Astrocyte (in vitro differentiated cells and primary cell): ENCODE measurements at regions not wholly inside any gene's neighbourhood (a gene's known extent, or its start where the extent isn't known, plus 50 kb on each side); places are given as distances from the start of the nearest gene placed in this dataset.
A peak's percentile ranks its signal among the peaks of the same experiment; 100 is the strongest.

Experiments used
- DNase-seq: peaks from one replicate; pipeline ENCODE4 v3.0.0-alpha.2; 2010; ENCODE audit warnings: low read depth
- FAIRE-seq: peaks from 2 replicates; lab custom pipeline; 2011; peaks lifted over from hg19 to GRCh38; lab: Jason Lieb, UNC
- H2AFZ ChIP-seq: 2 replicates; pipeline ENCODE4 v1.6.0; 2012; ENCODE audit warnings: low read depth, low read length, inconsistent platforms
- H3K27ac ChIP-seq: 2 replicates; pipeline ENCODE4 v1.5.1; 2011; ENCODE audit warnings: low read depth, low read length, inconsistent platforms
- H3K27me3 ChIP-seq: 2 replicates; pipeline ENCODE4 v1.6.0; 2011; ENCODE audit warnings: low read length, inconsistent platforms; ENCODE audit not compliant: insufficient read depth
- H3K36me3 ChIP-seq: 2 replicates; pipeline ENCODE4 v1.5.1; 2011; ENCODE audit warnings: low read length, inconsistent platforms; ENCODE audit not compliant: insufficient read depth
- H3K4me1 ChIP-seq: 2 replicates; pipeline ENCODE4 v1.5.1; 2011; ENCODE audit warnings: low read length, inconsistent platforms; ENCODE audit not compliant: insufficient read depth
- H3K4me2 ChIP-seq: 2 replicates; pipeline ENCODE4 v1.6.0; 2012; ENCODE audit warnings: low read length, inconsistent platforms
- H3K4me3 ChIP-seq: 2 replicates; pipeline ENCODE4 v1.5.1; 2011; ENCODE audit warnings: low read depth, mild to moderate bottlenecking, low read length, inconsistent platforms; ENCODE audit not compliant: insufficient read depth
- H3K79me2 ChIP-seq: 2 replicates; pipeline ENCODE4 v1.6.0; 2012; ENCODE audit warnings: mild to moderate bottlenecking, low read length, inconsistent platforms; ENCODE audit not compliant: insufficient read depth
- H3K9ac ChIP-seq: 2 replicates; pipeline ENCODE4 v1.6.0; 2012; ENCODE audit warnings: mild to moderate bottlenecking, low read length, inconsistent platforms
- H3K9me3 ChIP-seq: 2 replicates; pipeline ENCODE4 v1.5.1; 2012; ENCODE audit warnings: low read depth, mild to moderate bottlenecking, low read length, inconsistent platforms; ENCODE audit not compliant: insufficient read depth
- H4K20me1 ChIP-seq: 2 replicates; pipeline ENCODE4 v1.6.0; 2012; ENCODE audit warnings: low read length, inconsistent platforms; ENCODE audit not compliant: insufficient read depth
- H3K27ac Mint-ChIP-seq: one replicate; pipeline ENCODE4 v1.8.0; 2021; ENCODE audit warnings: mild to moderate bottlenecking, mixed read lengths; ENCODE audit not compliant: unreplicated experiment
- H3K27me3 Mint-ChIP-seq: one replicate; pipeline ENCODE4 v1.8.0; 2021; ENCODE audit warnings: low read depth, mixed read lengths; ENCODE audit not compliant: unreplicated experiment
- H3K36me3 Mint-ChIP-seq: one replicate; pipeline ENCODE4 v1.8.0; 2021; ENCODE audit warnings: low read depth, mixed read lengths; ENCODE audit not compliant: unreplicated experiment
- H3K4me1 Mint-ChIP-seq: one replicate; pipeline ENCODE4 v1.8.0; 2021; ENCODE audit warnings: low read depth, mixed read lengths; ENCODE audit not compliant: unreplicated experiment
- H3K4me3 Mint-ChIP-seq: one replicate; pipeline ENCODE4 v1.8.0; 2021; ENCODE audit warnings: mild to moderate bottlenecking, moderate library complexity, mixed read lengths; ENCODE audit not compliant: unreplicated experiment
- H3K9me3 Mint-ChIP-seq: one replicate; pipeline ENCODE4 v1.8.0; 2021; ENCODE audit warnings: mild to moderate bottlenecking, mixed read lengths; ENCODE audit not compliant: unreplicated experiment
- EZH2 ChIP-seq: IDR thresholded peaks from 2 replicates; pipeline ENCODE4 v1.6.1; 2012; ENCODE audit warnings: mild to moderate bottlenecking, low read length, inconsistent platforms; ENCODE audit not compliant: insufficient read depth
- TF ChIP-seq, protein P1 (sequence below): IDR thresholded peaks from 2 replicates; pipeline ENCODE4 v1.5.1; 2011; ENCODE audit warnings: low read depth, mild to moderate bottlenecking, inconsistent platforms, low read length, moderate library complexity; ENCODE audit not compliant: insufficient read depth

- Histone ChIP-seq H3K9me3 (no peaks in the 10 kb centered on the region), H3K27ac (peak overlapping the region; percentile 79), H3K4me2 (peak overlapping the region; percentile 80), H3K9ac (peak overlapping the region; percentile 72), H3K27me3 (no peaks in the 10 kb centered on the region), H3K4me3 (peak overlapping the region; percentile 37), H4K20me1 (no peaks in the 10 kb centered on the region), H3K4me1 (peaks cover 13% of the 10 kb centered on the region), H2AFZ (peak overlapping the region; percentile 50), H3K79me2 (no peaks in the 10 kb centered on the region), H3K36me3 (no peaks in the 10 kb centered on the region)
- peaks cover 2% of the 10 kb centered on the region for H3K9me3 Mint-ChIP-seq
- DNase-seq (peak; percentile 88), FAIRE-seq (peak; percentile 96)
- no peaks in the 10 kb centered on the region for H3K27me3 Mint-ChIP-seq
- H3K4me1 Mint-ChIP-seq: peaks cover 33% of the 10 kb centered on the region
- TF ChIP-seq, protein P1, sequence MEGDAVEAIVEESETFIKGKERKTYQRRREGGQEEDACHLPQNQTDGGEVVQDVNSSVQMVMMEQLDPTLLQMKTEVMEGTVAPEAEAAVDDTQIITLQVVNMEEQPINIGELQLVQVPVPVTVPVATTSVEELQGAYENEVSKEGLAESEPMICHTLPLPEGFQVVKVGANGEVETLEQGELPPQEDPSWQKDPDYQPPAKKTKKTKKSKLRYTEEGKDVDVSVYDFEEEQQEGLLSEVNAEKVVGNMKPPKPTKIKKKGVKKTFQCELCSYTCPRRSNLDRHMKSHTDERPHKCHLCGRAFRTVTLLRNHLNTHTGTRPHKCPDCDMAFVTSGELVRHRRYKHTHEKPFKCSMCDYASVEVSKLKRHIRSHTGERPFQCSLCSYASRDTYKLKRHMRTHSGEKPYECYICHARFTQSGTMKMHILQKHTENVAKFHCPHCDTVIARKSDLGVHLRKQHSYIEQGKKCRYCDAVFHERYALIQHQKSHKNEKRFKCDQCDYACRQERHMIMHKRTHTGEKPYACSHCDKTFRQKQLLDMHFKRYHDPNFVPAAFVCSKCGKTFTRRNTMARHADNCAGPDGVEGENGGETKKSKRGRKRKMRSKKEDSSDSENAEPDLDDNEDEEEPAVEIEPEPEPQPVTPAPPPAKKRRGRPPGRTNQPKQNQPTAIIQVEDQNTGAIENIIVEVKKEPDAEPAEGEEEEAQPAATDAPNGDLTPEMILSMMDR: no peak
- TF ChIP-seq EZH2: no peak
- peak overlapping the region; percentile 46 for H3K4me3 Mint-ChIP-seq
- H3K36me3 Mint-ChIP-seq: no peaks in the 10 kb centered on the region
- peak overlapping the region; percentile 95 for H3K27ac Mint-ChIP-seq
Observed at GRCh38 chr10:120387326-120387725, 69.7 kb upstream of the PLPP4 start.

DNA sequence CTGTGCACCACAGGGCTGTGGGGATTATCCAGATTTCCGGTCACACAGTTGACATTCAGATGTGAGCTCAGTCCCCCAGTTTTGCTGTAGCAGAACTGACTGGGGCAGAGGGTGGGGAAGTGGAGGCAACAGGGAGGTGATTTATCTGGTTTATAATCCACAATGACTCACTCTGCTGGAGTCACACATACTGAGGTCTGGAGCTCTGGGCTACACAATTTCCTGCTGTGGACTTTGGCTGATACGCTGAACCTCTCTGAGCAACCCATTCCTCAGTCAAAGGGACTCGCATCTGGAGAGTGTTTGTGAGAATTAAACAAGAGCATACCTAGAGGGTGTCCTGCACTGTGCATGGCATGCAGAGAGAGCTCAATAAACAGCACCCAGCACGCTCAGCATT, 64.8 kb upstream of the PLPP4 start:
- H3K36me3 ChIP-seq: no peaks in the 10 kb centered on the region
- H3K9me3 ChIP-seq: no peaks in the 10 kb centered on the region
- no peaks in the 10 kb centered on the region for H4K20me1 ChIP-seq
- Mint-ChIP-seq H3K4me1 (peaks cover 23% of the 10 kb centered on the region), H3K27me3 (no peaks in the 10 kb centered on the region), H3K4me3 (no peak overlapping the region), H3K36me3 (no peaks in the 10 kb centered on the region), H3K27ac (no peak overlapping the region), H3K9me3 (peaks cover 4% of the 10 kb centered on the region)
- peaks cover 4% of the 10 kb centered on the region for H3K4me1 ChIP-seq
- H3K9ac ChIP-seq: no peak overlapping the region
- FAIRE-seq (no peak), DNase-seq (peak; percentile 73)
- TF ChIP-seq EZH2: no peak
- TF ChIP-seq, protein P1: no peak
- no peaks in the 10 kb centered on the region for H3K79me2 ChIP-seq
- no peak overlapping the region for H3K4me3 ChIP-seq
- no peak overlapping the region for H2AFZ ChIP-seq
- no peaks in the 10 kb centered on the region for H3K27me3 ChIP-seq
- no peak overlapping the region for H3K27ac ChIP-seq
- no peak overlapping the region for H3K4me2 ChIP-seq

- H3K4me3 ChIP-seq: no peak overlapping the region
- Mint-ChIP-seq H3K4me1 (peaks cover 18% of the 10 kb centered on the region), H3K4me3 (no peak overlapping the region), H3K27me3 (no peaks in the 10 kb centered on the region), H3K9me3 (peaks cover 4% of the 10 kb centered on the region), H3K27ac (no peak overlapping the region), H3K36me3 (no peaks in the 10 kb centered on the region)
- no peak for TF ChIP-seq EZH2
- TF ChIP-seq, protein P1: no peak
- no peaks in the 10 kb centered on the region for H3K36me3 ChIP-seq
- no peak overlapping the region for H3K4me2 ChIP-seq
- H2AFZ ChIP-seq: no peak overlapping the region
- H3K4me1 ChIP-seq: no peaks in the 10 kb centered on the region
- FAIRE-seq (no peak), DNase-seq (no peak)
- H4K20me1 ChIP-seq: no peaks in the 10 kb centered on the region
- no peaks in the 10 kb centered on the region for H3K79me2 ChIP-seq
- no peak overlapping the region for H3K27ac ChIP-seq
- no peaks in the 10 kb centered on the region for H3K9me3 ChIP-seq
- H3K27me3 ChIP-seq: no peaks in the 10 kb centered on the region
- H3K9ac ChIP-seq: no peak overlapping the region
Observed at GRCh38 chr10:120392671-120393079, 64.4 kb upstream of the PLPP4 start.
